H1 (cell line): ENCODE measurements at regions not wholly inside any gene's neighbourhood (a gene's known extent, or its start where the extent isn't known, plus 50 kb on each side); places are given as distances from the start of the nearest gene placed in this dataset.

ENCODE experiments used
- CTCF ChIA-PET: fragments of 300-600 bp; sonication (Branson Sonifier 250); formaldehyde crosslinking; loops from one replicate; lab custom pipeline; 2021; ENCODE audit not compliant: partially characterized antibody; lab: Charles Lee
- POLR2A ChIA-PET: fragments of 300-600 bp; sonication (Branson Sonifier 250); formaldehyde crosslinking; loops from one replicate; lab custom pipeline; 2021; ENCODE audit warnings: inconsistent platforms; ENCODE audit not compliant: partially characterized antibody; lab: Charles Lee
- DNase-seq, 2 experiments: peaks; one replicate each; pipeline versions ENCODE4 v3.0.0 to v3.0.0-alpha.2; 2010 to 2022; ENCODE audit warnings: low spot score in 2 of 2, low read depth in 1 of 2, mixed read lengths in 1 of 2
- FAIRE-seq: peaks from 2 replicates; lab custom pipeline; 2011; peaks lifted over from hg19 to GRCh38; lab: Jason Lieb, UNC
- H2AFZ ChIP-seq: 2 replicates; pipeline ENCODE4 v1.8.1; 2012; ENCODE audit warnings: low read length, inconsistent platforms
- H2AK5ac ChIP-seq: 2 replicates; pipeline ENCODE4 v1.6.1; 2013; ENCODE audit warnings: low read depth, low read length
- H2BK120ac ChIP-seq: replicated peaks from 2 replicates; pipeline ENCODE3; 2013; ENCODE audit warnings: low read depth, low read length, inconsistent platforms
- H2BK12ac ChIP-seq: 2 replicates; pipeline ENCODE4 v1.6.1; 2013; ENCODE audit warnings: low read depth, low read length
- H2BK15ac ChIP-seq: 2 replicates; pipeline ENCODE4 v1.6.1; 2013; ENCODE audit warnings: low read length
- H2BK20ac ChIP-seq: 2 replicates; pipeline ENCODE4 v1.6.1; 2013; ENCODE audit warnings: low read length
- H2BK5ac ChIP-seq: 2 replicates; pipeline ENCODE4 v1.6.1; 2013; ENCODE audit warnings: low read depth, low read length
- H3K14ac ChIP-seq: 2 replicates; pipeline ENCODE4 v1.6.1; 2013; ENCODE audit warnings: inconsistent platforms; ENCODE audit not compliant: insufficient read length
- H3K18ac ChIP-seq: 2 replicates; pipeline ENCODE4 v1.6.1; 2013; ENCODE audit warnings: low read length; ENCODE audit errors: extremely low read depth
- H3K23ac ChIP-seq: 2 replicates; pipeline ENCODE4 v1.6.1; 2013; ENCODE audit warnings: inconsistent platforms; ENCODE audit not compliant: insufficient read length
- H3K23me2 ChIP-seq: 2 replicates; pipeline ENCODE4 v1.6.1; 2013; ENCODE audit warnings: low read depth, low read length
- H3K27ac ChIP-seq: 2 replicates; pipeline ENCODE4 v1.6.1; 2011; ENCODE audit warnings: low read depth, low read length, inconsistent platforms
- H3K27me3 ChIP-seq, 4 experiments: replicated peaks in 1 of 4; 1 replicate in 1 of 4; 2 replicates in 3 of 4; pipeline versions ENCODE4 v1.6.1 to v1.8.1; 2011 to 2013; ENCODE audit warnings: low read length in 3 of 4, mild to moderate bottlenecking in 3 of 4, inconsistent platforms in 2 of 4, mixed read lengths in 2 of 4, moderate library complexity in 1 of 4; ENCODE audit not compliant: control insufficient read depth in 3 of 4, insufficient read depth in 3 of 4; ENCODE audit errors: extremely low read depth in 1 of 4
- H3K36me3 ChIP-seq, 4 experiments: 2 replicates each; pipeline versions ENCODE4 v1.6.1 to v1.8.1; 2011 to 2013; ENCODE audit warnings: mild to moderate bottlenecking in 4 of 4, low read length in 3 of 4, moderate library complexity in 2 of 4, control low read depth in 1 of 4, inconsistent platforms in 1 of 4; ENCODE audit not compliant: insufficient read depth in 4 of 4, control insufficient read depth in 2 of 4
- H3K4ac ChIP-seq: replicated peaks from 2 replicates; pipeline ENCODE3; 2013; ENCODE audit warnings: low read length, low read depth, mixed read lengths, inconsistent platforms; ENCODE audit not compliant: insufficient read length
- H3K4me1 ChIP-seq, 4 experiments: replicated peaks in 1 of 4; 1 replicate in 1 of 4; 2 replicates in 3 of 4; pipeline versions ENCODE4 v1.6.1 to v1.8.1; 2011 to 2013; ENCODE audit warnings: low read length in 3 of 4, inconsistent platforms in 2 of 4, mixed read lengths in 1 of 4; ENCODE audit not compliant: insufficient read depth in 4 of 4, control insufficient read depth in 3 of 4
- H3K4me2 ChIP-seq, 2 experiments: 2 replicates each; pipeline versions ENCODE4 v1.6.1 to v1.8.1; 2011 to 2013; ENCODE audit warnings: low read depth in 2 of 2, low read length in 2 of 2, control low read depth in 1 of 2, inconsistent platforms in 1 of 2, mild to moderate bottlenecking in 1 of 2; ENCODE audit not compliant: insufficient read depth in 1 of 2
- H3K4me3 ChIP-seq, 4 experiments: fragments of 200-600, 300-600 bp in 1 of 4; sonication (generic), shearing (Covaris generic), sonication (Bioruptor Twin) in 1 of 4; 2 replicates each; pipeline versions ENCODE4 v1.5.1 to v1.8.1; 2011 to 2016; ENCODE audit warnings: low read length in 4 of 4, low read depth in 3 of 4, control low read depth in 2 of 4, inconsistent platforms in 2 of 4, mild to moderate bottlenecking in 2 of 4, mixed read lengths in 1 of 4, moderate library complexity in 1 of 4; ENCODE audit not compliant: insufficient read depth in 2 of 4; ENCODE audit errors: extremely low read depth in 1 of 4
- H3K56ac ChIP-seq: replicated peaks from 2 replicates; pipeline ENCODE3; 2013; ENCODE audit warnings: low read depth, mild to moderate bottlenecking, mixed read lengths, low read length, inconsistent platforms; ENCODE audit not compliant: insufficient read length
- H3K79me1 ChIP-seq: 2 replicates; pipeline ENCODE4 v1.6.1; 2013; ENCODE audit warnings: low read depth, low read length, control low read depth
- H3K79me2 ChIP-seq, 2 experiments: 2 replicates each; pipeline versions ENCODE4 v1.6.1 to v1.8.1; 2012 to 2013; ENCODE audit warnings: low read length in 2 of 2, mild to moderate bottlenecking in 2 of 2, inconsistent platforms in 1 of 2; ENCODE audit not compliant: insufficient read depth in 2 of 2, control insufficient read depth in 1 of 2
- H3K9ac ChIP-seq, 4 experiments: replicated peaks in 1 of 4; 1 replicate in 1 of 4; 2 replicates in 3 of 4; pipeline versions ENCODE4 v1.6.1 to v1.8.1; 2011 to 2013; ENCODE audit warnings: low read depth in 3 of 4, low read length in 3 of 4, control low read depth in 2 of 4, mild to moderate bottlenecking in 2 of 4, moderate library complexity in 2 of 4, inconsistent platforms in 1 of 4; ENCODE audit errors: extremely low read depth in 1 of 4
- H3K9me3 ChIP-seq, 2 experiments: 2 replicates each; pipeline versions ENCODE4 v1.6.1 to v1.8.1; 2012 to 2013; ENCODE audit warnings: mild to moderate bottlenecking in 2 of 2, moderate library complexity in 2 of 2, control low read depth in 1 of 2, inconsistent platforms in 1 of 2, low read depth in 1 of 2, low read length in 1 of 2, mixed read lengths in 1 of 2; ENCODE audit not compliant: insufficient read depth in 2 of 2
- H4K20me1 ChIP-seq, 2 experiments: replicated peaks in 1 of 2; 2 replicates each; pipeline versions ENCODE3 to v1.8.1; 2011 to 2013; ENCODE audit warnings: inconsistent platforms in 2 of 2, low read length in 2 of 2, mild to moderate bottlenecking in 1 of 2; ENCODE audit not compliant: insufficient read depth in 2 of 2, control insufficient read depth in 1 of 2
- H4K5ac ChIP-seq: 2 replicates; pipeline ENCODE4 v1.6.1; 2013; ENCODE audit warnings: low read length, low read depth, mixed read lengths, inconsistent platforms; ENCODE audit not compliant: insufficient read length
- H4K8ac ChIP-seq: 2 replicates; pipeline ENCODE4 v1.8.0; 2013; ENCODE audit warnings: mild to moderate bottlenecking, moderate library complexity, low read length, inconsistent platforms; ENCODE audit not compliant: insufficient read depth; ENCODE audit errors: extremely low read depth
- H4K91ac ChIP-seq: replicated peaks from 2 replicates; pipeline ENCODE3; 2013; ENCODE audit warnings: low read length, mixed read lengths, inconsistent platforms; ENCODE audit not compliant: insufficient read length
- ASH2L ChIP-seq: fragments of 200-600, 300-600 bp; sonication (generic); IDR thresholded peaks from one replicate; pipeline ENCODE4 v1.7.1; 2017; ENCODE audit warnings: low read length
- BACH1 ChIP-seq: IDR thresholded peaks from 2 replicates; pipeline ENCODE4 v1.6.1; 2012; ENCODE audit warnings: low read length, improper control_type of control experiment
- BRCA1 ChIP-seq: IDR thresholded peaks from 2 replicates; pipeline ENCODE4 v1.6.1; 2012; ENCODE audit warnings: low read depth, low read length, improper control_type of control experiment
- CBX8 ChIP-seq: fragments of 300-800, 300-1000 bp; sonication (generic); IDR thresholded peaks from 2 replicates; pipeline ENCODE4 v1.7.1; 2016; ENCODE audit warnings: low read depth, low read length, borderline replicate concordance
- GABPA ChIP-seq: IDR thresholded peaks from 2 replicates; pipeline ENCODE4 v1.6.1; 2011; ENCODE audit warnings: mild to moderate bottlenecking, low read length, moderate library complexity, borderline replicate concordance; ENCODE audit not compliant: insufficient read depth
- GTF2F1 ChIP-seq: IDR thresholded peaks from 2 replicates; pipeline ENCODE4 v1.6.1; 2012; ENCODE audit warnings: low read depth, low read length, improper control_type of control experiment, borderline replicate concordance
- HDAC6 ChIP-seq: IDR thresholded peaks from one replicate; pipeline ENCODE4 v1.7.1; 2012; ENCODE audit warnings: low read depth, mild to moderate bottlenecking, inconsistent platforms, low read length, moderate library complexity
- JUN ChIP-seq: IDR thresholded peaks from 2 replicates; pipeline ENCODE4 v1.6.1; 2011; ENCODE audit warnings: low read depth, mild to moderate bottlenecking, improper control_type of control experiment, low read length
- MAFK ChIP-seq: IDR thresholded peaks from 2 replicates; pipeline ENCODE4 v1.6.1; 2012; ENCODE audit warnings: low read depth, mild to moderate bottlenecking, improper control_type of control experiment, low read length
- NRF1 ChIP-seq: IDR thresholded peaks from 2 replicates; pipeline ENCODE4 v1.6.1; 2011; ENCODE audit warnings: mild to moderate bottlenecking, low read depth, low read length, improper control_type of control experiment
- RAD21 ChIP-seq, 2 experiments: IDR thresholded peaks in 1 of 2; conservative IDR thresholded peaks in 1 of 2; 2 replicates each; pipeline ENCODE4 v1.6.1; 2011; ENCODE audit warnings: low read depth in 2 of 2, low read length in 2 of 2, improper control_type of control experiment in 1 of 2, inconsistent platforms in 1 of 2, mild to moderate bottlenecking in 1 of 2, moderate library complexity in 1 of 2
- RBBP5 ChIP-seq: IDR thresholded peaks from 2 replicates; pipeline ENCODE4 v1.7.1; 2012; ENCODE audit warnings: low read depth, mild to moderate bottlenecking, inconsistent platforms, low read length, moderate library complexity, borderline replicate concordance
- RNF2 ChIP-seq: fragments of 200-900, 300-1000 bp; sonication (generic); IDR thresholded peaks from 2 replicates; pipeline ENCODE4 v1.7.1; 2016; ENCODE audit warnings: borderline replicate concordance, low read depth, mild to moderate bottlenecking, antibody characterized with exemption, low read length; ENCODE audit not compliant: poor library complexity, severe bottlenecking; ENCODE audit errors: missing control alignments
- RXRA ChIP-seq: IDR thresholded peaks from 2 replicates; pipeline ENCODE4 v1.6.1; 2011; ENCODE audit warnings: low read depth, mild to moderate bottlenecking, low read length, moderate library complexity; ENCODE audit not compliant: insufficient read depth
- SP2 ChIP-seq: IDR thresholded peaks from 2 replicates; pipeline ENCODE4 v1.6.1; 2012; ENCODE audit warnings: mild to moderate bottlenecking, low read length, inconsistent platforms
- SP4 ChIP-seq: IDR thresholded peaks from 2 replicates; pipeline ENCODE4 v1.6.1; 2012; ENCODE audit warnings: low read length, inconsistent platforms
- WGBS, 2 experiments: shearing (Covaris generic) in 1 of 2; methylation state at CpG; one replicate each; pipeline versions ENCODE4 v1.1.6 to v1.1.7; 2013 to 2015; ENCODE audit warnings: low lambda C conversion rate in 2 of 2, mixed read lengths in 2 of 2, inconsistent platforms in 1 of 2, low coverage in 1 of 2, missing lambda C conversion rate in 1 of 2; ENCODE audit not compliant: insufficient replicate concordance in 2 of 2, insufficient coverage in 1 of 2, insufficient read length in 1 of 2; ENCODE audit errors: extremely low coverage in 1 of 2, missing lambda C conversion rate in 1 of 2; 5-methylcytosine and 5-hydroxymethylcytosine counted together

- Histone ChIP-seq H3K9me3 (no peaks in the 10 kb centered on the region), H3K27ac (no peak overlapping the region), H2BK12ac (no peak overlapping the region), H3K23me2 (no peaks in the 10 kb centered on the region; the same call in 1 of the 2 replicates), H4K20me1 (no peaks in the 10 kb centered on the region), H4K5ac (no peak overlapping the region), H2AFZ (no peak overlapping the region), H2AK5ac (no peak overlapping the region), H3K9ac (no peak overlapping the region), H3K4me2 (no peak overlapping the region), H4K91ac (no peak overlapping the region), H3K27me3 (no peaks in the 10 kb centered on the region), H2BK15ac (no peak overlapping the region), H3K56ac (no peak overlapping the region), H2BK120ac (no peak overlapping the region), H3K36me3 (no peaks in the 10 kb centered on the region), H3K14ac (no peak overlapping the region), H3K18ac (no peak overlapping the region), H4K8ac (no peak overlapping the region), H2BK5ac (no peak overlapping the region), H3K4ac (no peak overlapping the region), H3K23ac (no peak overlapping the region), H3K4me1 (no peaks in the 10 kb centered on the region), H3K79me2 (no peaks in the 10 kb centered on the region), H2BK20ac (no peak overlapping the region), H3K79me1 (no peaks in the 10 kb centered on the region), H3K4me3 (no peak overlapping the region)
- ChIA-PET CTCF (no interaction called here), POLR2A (no interaction called here)
- 89% methylated on average over 1 of the region's 1 CpG; no CpG with 5 or more reads in 1 of the 2 experiments for WGBS, 2 experiments
- FAIRE-seq (no peak), DNase-seq (no peak)
- TF ChIP-seq RAD21 (IDR thresholded peaks at IDR 0.05 in 1 of 2, conservative IDR thresholded peaks at IDR 0.05 in 1 of 2; ENCODE audit: low read depth in 2 of 2, low read length in 2 of 2) (no peak), ASH2L (no peak), SP2 (no peak), BRCA1 (no peak), MAFK (no peak), SP4 (no peak), RNF2 (no peak), JUN (no peak), CBX8 (no peak), BACH1 (no peak), RBBP5 (no peak), GABPA (no peak), HDAC6 (no peak), NRF1 (no peak), GTF2F1 (no peak), RXRA (no peak)
Measured at GRCh38 chr1:82284213-82284612, 483.5 kb downstream of the ADGRL2 start.
